H1 (cell line): ENCODE measurements at regions not wholly inside any gene's neighbourhood (a gene's known extent, or its start where the extent isn't known, plus 50 kb on each side); places are given as distances from the start of the nearest gene placed in this dataset.

Experiments
- CHD2 ChIP-seq: IDR thresholded peaks from 2 replicates; pipeline ENCODE4 v1.6.1; 2012; ENCODE audit warnings: low read length, improper control_type of control experiment
- CHD7 ChIP-seq: fragments of 300-600 bp; sonication (generic); IDR thresholded peaks from 2 replicates; pipeline ENCODE4 v1.7.1; 2012; ENCODE audit warnings: low read length, moderate library complexity, mild to moderate bottlenecking, inconsistent platforms; ENCODE audit not compliant: insufficient replicate concordance
- CREB1 ChIP-seq: IDR thresholded peaks from 2 replicates; pipeline ENCODE4 v1.6.1; 2012; ENCODE audit warnings: inconsistent platforms
- KDM4A ChIP-seq: IDR thresholded peaks from one replicate; pipeline ENCODE4 v1.7.1; 2012; ENCODE audit warnings: low read depth, mild to moderate bottlenecking, moderate library complexity, low read length, inconsistent platforms; ENCODE audit not compliant: severe bottlenecking
- KDM5A ChIP-seq: fragments of 200-600 bp; IDR thresholded peaks from 2 replicates; pipeline ENCODE4 v1.7.1; 2012; ENCODE audit warnings: mild to moderate bottlenecking, low read length, inconsistent platforms, mixed read lengths
- MAX ChIP-seq: IDR thresholded peaks from 2 replicates; pipeline ENCODE4 v1.6.1; 2012; ENCODE audit warnings: inconsistent platforms
- RBBP5 ChIP-seq: IDR thresholded peaks from 2 replicates; pipeline ENCODE4 v1.7.1; 2012; ENCODE audit warnings: low read depth, mild to moderate bottlenecking, inconsistent platforms, low read length, moderate library complexity, borderline replicate concordance
- SP1 ChIP-seq: IDR thresholded peaks from 2 replicates; pipeline ENCODE4 v1.6.1; 2011; ENCODE audit warnings: low read depth, low read length
- TAF7 ChIP-seq: optimal IDR thresholded peaks from 2 replicates; pipeline ENCODE3; 2011; ENCODE audit warnings: low read depth, mild to moderate bottlenecking, inconsistent platforms, low read length, moderate library complexity, borderline replicate concordance

GRCh38 chr1:234704106-234704887 is 94.3 kb upstream of the IRF2BP2 start (continued):
- no peak for TF ChIP-seq CHD7
- TF ChIP-seq KDM4A = no peak
- TF ChIP-seq CREB1 = no peak
- TF ChIP-seq MAX = no peak
- TF ChIP-seq SP1 = no peak
- no peak for TF ChIP-seq TAF7
- no peak for TF ChIP-seq KDM5A
- no peak for TF ChIP-seq CHD2
- no peak for TF ChIP-seq RBBP5
